DOHH2 (cell line): ENCODE measurements at regions not wholly inside any gene's neighbourhood (a gene's known extent, or its start where the extent isn't known, plus 50 kb on each side); places are given as distances from the start of the nearest gene placed in this dataset.

Experiments
- EZH2phosphoT487 ChIP-seq: fragments of 200-600 bp; sonication (generic); IDR thresholded peaks from 2 replicates; pipeline ENCODE4 v1.6.1; 2017; ENCODE audit warnings: borderline replicate concordance, mild to moderate bottlenecking, antibody characterized with exemption, low read length, moderate library complexity, mixed read lengths
- TF ChIP-seq, protein P1 (sequence below): fragments of 200-600 bp; sonication (generic); IDR thresholded peaks from one replicate; pipeline ENCODE4 v1.5.1; 2014; ENCODE audit warnings: antibody characterized with exemption, mild to moderate bottlenecking, low read depth, low read length; ENCODE audit not compliant: poor library complexity, severe bottlenecking

DNA sequence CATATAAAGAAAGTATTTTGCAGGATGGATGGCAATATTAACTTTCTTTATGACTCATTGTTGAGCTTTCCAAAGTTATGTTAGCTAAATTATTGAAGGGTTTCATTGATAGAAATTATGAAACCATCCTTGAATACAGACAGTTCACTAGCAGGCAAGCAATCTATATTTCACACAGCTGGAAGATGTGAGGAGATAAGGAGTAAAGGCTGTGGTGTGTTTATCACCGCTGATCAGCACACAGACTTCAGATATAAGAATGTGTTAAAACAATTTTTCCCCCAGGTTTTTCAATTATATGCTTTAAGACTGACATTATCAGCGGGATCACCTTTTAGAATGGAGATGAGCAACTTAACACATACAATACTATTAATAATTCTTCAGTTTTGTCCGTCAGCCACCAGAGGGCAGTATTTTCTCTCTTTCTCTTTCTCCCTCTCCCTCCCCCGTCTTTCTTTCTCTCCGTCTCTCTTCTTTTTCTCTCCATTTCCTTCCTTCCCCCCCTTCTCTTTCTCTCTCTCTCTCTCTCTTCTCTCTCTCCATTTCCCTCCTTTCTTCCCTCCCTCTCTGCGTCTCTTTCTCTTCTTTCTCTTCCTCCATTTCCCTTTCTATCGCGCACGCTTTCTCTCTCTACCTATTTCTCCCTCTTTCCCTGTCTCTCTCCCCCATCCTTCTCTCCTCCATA lies 62.9 kb upstream of the FAM171A1 start:
- TF ChIP-seq, protein P1, sequence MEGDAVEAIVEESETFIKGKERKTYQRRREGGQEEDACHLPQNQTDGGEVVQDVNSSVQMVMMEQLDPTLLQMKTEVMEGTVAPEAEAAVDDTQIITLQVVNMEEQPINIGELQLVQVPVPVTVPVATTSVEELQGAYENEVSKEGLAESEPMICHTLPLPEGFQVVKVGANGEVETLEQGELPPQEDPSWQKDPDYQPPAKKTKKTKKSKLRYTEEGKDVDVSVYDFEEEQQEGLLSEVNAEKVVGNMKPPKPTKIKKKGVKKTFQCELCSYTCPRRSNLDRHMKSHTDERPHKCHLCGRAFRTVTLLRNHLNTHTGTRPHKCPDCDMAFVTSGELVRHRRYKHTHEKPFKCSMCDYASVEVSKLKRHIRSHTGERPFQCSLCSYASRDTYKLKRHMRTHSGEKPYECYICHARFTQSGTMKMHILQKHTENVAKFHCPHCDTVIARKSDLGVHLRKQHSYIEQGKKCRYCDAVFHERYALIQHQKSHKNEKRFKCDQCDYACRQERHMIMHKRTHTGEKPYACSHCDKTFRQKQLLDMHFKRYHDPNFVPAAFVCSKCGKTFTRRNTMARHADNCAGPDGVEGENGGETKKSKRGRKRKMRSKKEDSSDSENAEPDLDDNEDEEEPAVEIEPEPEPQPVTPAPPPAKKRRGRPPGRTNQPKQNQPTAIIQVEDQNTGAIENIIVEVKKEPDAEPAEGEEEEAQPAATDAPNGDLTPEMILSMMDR = peak; percentile 70
- TF ChIP-seq EZH2phosphoT487 = no peak
